ENCODE measurements at regions not wholly inside any gene's neighbourhood (a gene's known extent, or its start where the extent isn't known, plus 50 kb on each side); places are given as distances from the start of the nearest gene placed in this dataset.
"Not testable (repeated sequence)": the region's sequence is repeated elsewhere in the genome, so short reads cannot be mapped to it uniquely, and the experiment has no call there.

- Mint-ChIP-seq H3K27ac (no peak overlapping the region), H3K4me1 (no peaks in the 10 kb centered on the region), H3K9me3 (no peaks in the 10 kb centered on the region), H3K4me3 (no peak overlapping the region), H3K36me3 (no peaks in the 10 kb centered on the region), H3K27me3 (ENCODE audit: low read depth) (peaks cover 80% of the 10 kb centered on the region)
- TF ChIP-seq, protein P1, sequence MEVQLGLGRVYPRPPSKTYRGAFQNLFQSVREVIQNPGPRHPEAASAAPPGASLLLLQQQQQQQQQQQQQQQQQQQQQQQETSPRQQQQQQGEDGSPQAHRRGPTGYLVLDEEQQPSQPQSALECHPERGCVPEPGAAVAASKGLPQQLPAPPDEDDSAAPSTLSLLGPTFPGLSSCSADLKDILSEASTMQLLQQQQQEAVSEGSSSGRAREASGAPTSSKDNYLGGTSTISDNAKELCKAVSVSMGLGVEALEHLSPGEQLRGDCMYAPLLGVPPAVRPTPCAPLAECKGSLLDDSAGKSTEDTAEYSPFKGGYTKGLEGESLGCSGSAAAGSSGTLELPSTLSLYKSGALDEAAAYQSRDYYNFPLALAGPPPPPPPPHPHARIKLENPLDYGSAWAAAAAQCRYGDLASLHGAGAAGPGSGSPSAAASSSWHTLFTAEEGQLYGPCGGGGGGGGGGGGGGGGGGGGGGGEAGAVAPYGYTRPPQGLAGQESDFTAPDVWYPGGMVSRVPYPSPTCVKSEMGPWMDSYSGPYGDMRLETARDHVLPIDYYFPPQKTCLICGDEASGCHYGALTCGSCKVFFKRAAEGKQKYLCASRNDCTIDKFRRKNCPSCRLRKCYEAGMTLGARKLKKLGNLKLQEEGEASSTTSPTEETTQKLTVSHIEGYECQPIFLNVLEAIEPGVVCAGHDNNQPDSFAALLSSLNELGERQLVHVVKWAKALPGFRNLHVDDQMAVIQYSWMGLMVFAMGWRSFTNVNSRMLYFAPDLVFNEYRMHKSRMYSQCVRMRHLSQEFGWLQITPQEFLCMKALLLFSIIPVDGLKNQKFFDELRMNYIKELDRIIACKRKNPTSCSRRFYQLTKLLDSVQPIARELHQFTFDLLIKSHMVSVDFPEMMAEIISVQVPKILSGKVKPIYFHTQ (CRISPR knock-in tag; IDR thresholded peaks at IDR 0.05) = no peak
- no peak for TF ChIP-seq ZNF232 (CRISPR knock-in tag; IDR thresholded peaks at IDR 0.05)
- TF ChIP-seq NFE2L1 (CRISPR knock-in tag; IDR thresholded peaks at IDR 0.05) = no peak
- no peak for TF ChIP-seq ATF6 (CRISPR knock-in tag; IDR thresholded peaks at IDR 0.05)
- no peak for TF ChIP-seq ZBTB43 (CRISPR knock-in tag; IDR thresholded peaks at IDR 0.05)
- no peak for TF ChIP-seq SP1 (CRISPR knock-in tag; conservative IDR thresholded peaks at IDR 0.05)
- TF ChIP-seq, protein P2, sequence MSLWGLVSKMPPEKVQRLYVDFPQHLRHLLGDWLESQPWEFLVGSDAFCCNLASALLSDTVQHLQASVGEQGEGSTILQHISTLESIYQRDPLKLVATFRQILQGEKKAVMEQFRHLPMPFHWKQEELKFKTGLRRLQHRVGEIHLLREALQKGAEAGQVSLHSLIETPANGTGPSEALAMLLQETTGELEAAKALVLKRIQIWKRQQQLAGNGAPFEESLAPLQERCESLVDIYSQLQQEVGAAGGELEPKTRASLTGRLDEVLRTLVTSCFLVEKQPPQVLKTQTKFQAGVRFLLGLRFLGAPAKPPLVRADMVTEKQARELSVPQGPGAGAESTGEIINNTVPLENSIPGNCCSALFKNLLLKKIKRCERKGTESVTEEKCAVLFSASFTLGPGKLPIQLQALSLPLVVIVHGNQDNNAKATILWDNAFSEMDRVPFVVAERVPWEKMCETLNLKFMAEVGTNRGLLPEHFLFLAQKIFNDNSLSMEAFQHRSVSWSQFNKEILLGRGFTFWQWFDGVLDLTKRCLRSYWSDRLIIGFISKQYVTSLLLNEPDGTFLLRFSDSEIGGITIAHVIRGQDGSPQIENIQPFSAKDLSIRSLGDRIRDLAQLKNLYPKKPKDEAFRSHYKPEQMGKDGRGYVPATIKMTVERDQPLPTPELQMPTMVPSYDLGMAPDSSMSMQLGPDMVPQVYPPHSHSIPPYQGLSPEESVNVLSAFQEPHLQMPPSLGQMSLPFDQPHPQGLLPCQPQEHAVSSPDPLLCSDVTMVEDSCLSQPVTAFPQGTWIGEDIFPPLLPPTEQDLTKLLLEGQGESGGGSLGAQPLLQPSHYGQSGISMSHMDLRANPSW (CRISPR knock-in tag; conservative IDR thresholded peaks at IDR 0.05; ENCODE audit: low read depth) = no peak
- TF ChIP-seq, protein P3, sequence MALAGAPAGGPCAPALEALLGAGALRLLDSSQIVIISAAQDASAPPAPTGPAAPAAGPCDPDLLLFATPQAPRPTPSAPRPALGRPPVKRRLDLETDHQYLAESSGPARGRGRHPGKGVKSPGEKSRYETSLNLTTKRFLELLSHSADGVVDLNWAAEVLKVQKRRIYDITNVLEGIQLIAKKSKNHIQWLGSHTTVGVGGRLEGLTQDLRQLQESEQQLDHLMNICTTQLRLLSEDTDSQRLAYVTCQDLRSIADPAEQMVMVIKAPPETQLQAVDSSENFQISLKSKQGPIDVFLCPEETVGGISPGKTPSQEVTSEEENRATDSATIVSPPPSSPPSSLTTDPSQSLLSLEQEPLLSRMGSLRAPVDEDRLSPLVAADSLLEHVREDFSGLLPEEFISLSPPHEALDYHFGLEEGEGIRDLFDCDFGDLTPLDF (CRISPR knock-in tag; IDR thresholded peaks at IDR 0.05) = no peak
- no peak for TF ChIP-seq ZNF121 (CRISPR knock-in tag; IDR thresholded peaks at IDR 0.05)
- TF ChIP-seq PRRX2 (CRISPR knock-in tag; IDR thresholded peaks at IDR 0.05) = no peak
- no peak for TF ChIP-seq ZNF532 (CRISPR knock-in tag; IDR thresholded peaks at IDR 0.05; ENCODE audit: borderline replicate concordance)
- no peak for TF ChIP-seq PRDM15 (CRISPR knock-in tag; IDR thresholded peaks at IDR 0.05)
- no peak for TF ChIP-seq EMX1 (CRISPR knock-in tag; IDR thresholded peaks at IDR 0.05)
- ChIA-PET CTCF (interaction anchor here (0.7 kb wide), 1 partner anchor 500 kb away, joined by 3 read pairs; no protein-coding TSS in a partner anchor), POLR2A (interaction anchor here (0.6 kb wide), 1 partner anchor 10 kb away, joined by 3 read pairs; no protein-coding TSS in a partner anchor)
- peak; percentile 66 for ATAC-seq
- no peak for DNase-seq (ENCODE audit: low spot score)
Observed at GRCh38 chr13:59281453-59281852, 882.3 kb downstream of the DIAPH3 start.

DNA sequence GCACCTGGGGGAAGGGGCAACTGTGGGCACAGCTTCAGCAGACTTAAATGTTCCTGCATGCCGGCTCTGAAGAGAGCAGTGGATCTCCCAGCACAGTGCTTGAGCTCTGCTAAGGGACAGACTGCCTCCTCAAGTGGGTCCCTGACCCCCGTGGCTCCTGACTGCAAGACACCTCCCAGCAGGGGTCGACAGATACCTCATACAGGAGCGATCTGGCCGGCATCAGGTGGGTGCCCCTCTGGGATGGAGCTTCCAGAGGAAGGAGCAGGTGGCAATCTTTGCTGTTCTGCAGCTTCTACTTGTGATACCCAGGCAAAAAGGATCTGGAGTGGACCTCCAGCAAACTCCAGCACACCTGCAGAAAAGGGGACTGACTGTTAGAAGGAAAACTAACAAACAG lies 871.5 kb downstream of the DIAPH3 start:
- DNase-seq (ENCODE audit: low spot score); H3K4me1 Mint-ChIP-seq; H3K4me3 Mint-ChIP-seq; H3K27ac Mint-ChIP-seq; ATAC-seq; H3K27me3 Mint-ChIP-seq (ENCODE audit: low read depth); CTCF ChIA-PET; POLR2A ChIA-PET; H3K36me3 Mint-ChIP-seq: not testable (repeated sequence)
- H3K9me3 Mint-ChIP-seq = peaks cover 18% of the 10 kb centered on the region

Data from WTC11 (cell line).